ENCODE measurements at regions not wholly inside any gene's neighbourhood (a gene's known extent, or its start where the extent isn't known, plus 50 kb on each side); places are given as distances from the start of the nearest gene placed in this dataset.

- TF ChIP-seq CHAMP1 (IDR thresholded peaks at IDR 0.05) (no peak), USF1 (CRISPR knock-in tag; IDR thresholded peaks at IDR 0.05) (no peak)
Observed at GRCh38 chr18:75912829-75913228, 485.3 kb upstream of the SMIM21 start (continued).

GRCh38 chr18:75904416-75904815 is 476.9 kb upstream of the SMIM21 start:
- no peaks in the 10 kb centered on the region for H3K9me3 ChIP-seq (replicated peaks; ENCODE audit: control insufficient read depth, insufficient read depth, low read depth, low read length)
- no peaks in the 10 kb centered on the region for H3K4me1 ChIP-seq (replicated peaks in 1 of 2; ENCODE audit: control insufficient read depth in 2 of 2, insufficient read depth in 2 of 2, low read length in 2 of 2)
- BruUV-seq (replicated peaks) = no TSS peak
- no peak overlapping the region for H2AFZ ChIP-seq (ENCODE audit: low read depth, low read length)
- intact Hi-C loops (cut with micrococcal nuclease) = no loop called here
- no peaks in the 10 kb centered on the region for H3K79me2 ChIP-seq (ENCODE audit: control insufficient read depth, insufficient read depth, low read length)
- DNase-seq (ENCODE audit: extremely low read depth in 1 of 4, low spot score in 3 of 4) (no peak), FAIRE-seq (no peak), ATAC-seq (no peak)
- peaks cover 0 to 14% of the 10 kb centered on the region in 2 experiments; a peak in 2 of 5 replicates for H3K27me3 ChIP-seq (ENCODE audit: control insufficient read depth in 2 of 2, insufficient read depth in 2 of 2, low read length in 2 of 2)
- no peak overlapping the region for H3K27ac ChIP-seq (ENCODE audit: extremely low read depth, low read depth, low read length)
- in situ Hi-C loops (cut with MboI) = no loop called here
- H3K4me3 ChIP-seq = no peak overlapping the region
- WGBS (ENCODE audit: insufficient coverage, low coverage, missing lambda C conversion rate) = under 1% methylated on average over 11 of the region's 15 CpGs
- CTCF ChIA-PET (ENCODE audit: low intra/inter-chr PET ratio) = no interaction called here
- H4K20me1 ChIP-seq (replicated peaks; ENCODE audit: control insufficient read depth, insufficient read depth, low read length) = no peaks in the 10 kb centered on the region
- H3K9ac ChIP-seq (ENCODE audit: insufficient read depth in 1 of 2, low read depth in 2 of 2, low read length in 2 of 2) = no peak overlapping the region
- TF ChIP-seq SMARCA5 (IDR thresholded peaks at IDR 0.05) (no peak), ZNF707 (CRISPR knock-in tag; conservative IDR thresholded peaks at IDR 0.05) (no peak), RERE (CRISPR knock-in tag; IDR thresholded peaks at IDR 0.05; ENCODE audit: borderline replicate concordance) (no peak), DDX20 (tag; IDR thresholded peaks at IDR 0.05; ENCODE audit: low read depth) (no peak), DLX4 (CRISPR knock-in tag; IDR thresholded peaks at IDR 0.05) (no peak)
- H3K4me2 ChIP-seq (ENCODE audit: insufficient read depth, low read length) = no peak overlapping the region
- no peaks in the 10 kb centered on the region for H3K36me3 ChIP-seq (ENCODE audit: control insufficient read depth, insufficient read depth, low read length)
- POLR2A ChIA-PET = no interaction called here
- no peaks in the 10 kb centered on the region for H3K9me1 ChIP-seq (ENCODE audit: control insufficient read depth, insufficient read depth, low read length)

All from K562 (cell line).